Neural progenitor cell (in vitro differentiated cells): ENCODE measurements at regions not wholly inside any gene's neighbourhood (a gene's known extent, or its start where the extent isn't known, plus 50 kb on each side); places are given as distances from the start of the nearest gene placed in this dataset.

Source experiments
- DNase-seq: peaks from one replicate; pipeline ENCODE4 v3.0.0-alpha.2; 2016; ENCODE audit warnings: low spot score
- H2AFZ ChIP-seq: fragments of 200-600 bp; sonication (generic); replicated peaks from 2 replicates; pipeline ENCODE4 v1.6.1; 2016; ENCODE audit warnings: antibody characterized with exemption
- H3F3A ChIP-seq: fragments of 200-600 bp; sonication (generic); 2 replicates; pipeline ENCODE4 v1.6.1; 2016; ENCODE audit warnings: antibody characterized with exemption, low read depth
- H3K27ac ChIP-seq: fragments of 200-600 bp; sonication (generic); 2 replicates; pipeline ENCODE4 v1.5.1; 2016; ENCODE audit warnings: mild to moderate bottlenecking
- H3K27me3 ChIP-seq: fragments of 200-600 bp; sonication (generic); 2 replicates; pipeline ENCODE4 v1.6.1; 2016; ENCODE audit warnings: mild to moderate bottlenecking, moderate library complexity
- H3K36me3 ChIP-seq: fragments of 200-600 bp; sonication (generic); 2 replicates; pipeline ENCODE4 v1.5.1; 2016
- H3K4me1 ChIP-seq: fragments of 200-600 bp; sonication (generic); 2 replicates; pipeline ENCODE4 v1.6.1; 2016; ENCODE audit warnings: mixed run types
- H3K4me2 ChIP-seq: fragments of 200-600 bp; sonication (generic); 2 replicates; pipeline ENCODE4 v1.6.1; 2016
- H3K4me3 ChIP-seq: fragments of 200-600 bp; sonication (generic); 2 replicates; pipeline ENCODE4 v1.5.1; 2016
- H3K79me2 ChIP-seq: fragments of 200-600 bp; sonication (generic); 2 replicates; pipeline ENCODE4 v1.6.1; 2016; ENCODE audit warnings: low read depth
- H3K9ac ChIP-seq: fragments of 200-600 bp; sonication (generic); 2 replicates; pipeline ENCODE4 v1.6.1; 2016
- H3K9me3 ChIP-seq: fragments of 200-600 bp; sonication (generic); 2 replicates; pipeline ENCODE4 v1.5.1; 2016; ENCODE audit warnings: low read depth
- H4K20me1 ChIP-seq: fragments of 200-600 bp; sonication (generic); 2 replicates; pipeline ENCODE4 v1.6.1; 2016; ENCODE audit warnings: low read depth
- H3K27ac Mint-ChIP-seq: 3 replicates; pipeline ENCODE4 v1.8.0; 2021; ENCODE audit warnings: mixed read lengths
- H3K27me3 Mint-ChIP-seq: 2 replicates; pipeline ENCODE4 v1.8.0; 2022; ENCODE audit warnings: low read depth, mild to moderate bottlenecking, inconsistent platforms, moderate library complexity, mixed read lengths; ENCODE audit not compliant: insufficient read depth
- H3K36me3 Mint-ChIP-seq: 3 replicates; pipeline ENCODE4 v1.8.0; 2021; ENCODE audit warnings: mixed read lengths
- H3K4me1 Mint-ChIP-seq: 3 replicates; pipeline ENCODE4 v1.8.0; 2021; ENCODE audit warnings: mixed read lengths
- H3K4me3 Mint-ChIP-seq: 3 replicates; pipeline ENCODE4 v1.8.0; 2021; ENCODE audit warnings: mild to moderate bottlenecking, moderate library complexity, mixed read lengths
- H3K9me3 Mint-ChIP-seq: 3 replicates; pipeline ENCODE4 v1.8.0; 2020; ENCODE audit warnings: mixed read lengths
- CTCF ChIP-seq: fragments of 200-600 bp; sonication (generic); IDR thresholded peaks from 2 replicates; pipeline ENCODE4 v1.5.1; 2017; ENCODE audit warnings: antibody characterized with exemption, mild to moderate bottlenecking
- EZH2 ChIP-seq: fragments of 200-600 bp; sonication (generic); IDR thresholded peaks from 2 replicates; pipeline ENCODE4 v1.6.1; 2017; ENCODE audit warnings: antibody characterized with exemption, mild to moderate bottlenecking, moderate library complexity
- EZH2phosphoT487 ChIP-seq: fragments of 200-600 bp; sonication (generic); IDR thresholded peaks from 2 replicates; pipeline ENCODE4 v1.6.1; 2017; ENCODE audit warnings: antibody characterized with exemption

- H3F3A ChIP-seq: no peaks in the 10 kb centered on the region
- H3K27ac Mint-ChIP-seq: no peak overlapping the region
- H3K9ac ChIP-seq: no peak overlapping the region
- H3K4me1 ChIP-seq: no peaks in the 10 kb centered on the region
- H3K4me3 ChIP-seq: no peak overlapping the region
- H3K9me3 Mint-ChIP-seq: no peaks in the 10 kb centered on the region
- H3K79me2 ChIP-seq: no peaks in the 10 kb centered on the region
- H3K4me3 Mint-ChIP-seq: no peak overlapping the region
- H3K4me2 ChIP-seq: no peak overlapping the region
- H3K9me3 ChIP-seq: no peaks in the 10 kb centered on the region
- no peaks in the 10 kb centered on the region for H3K36me3 Mint-ChIP-seq
- TF ChIP-seq CTCF: no peak
- no peak for TF ChIP-seq EZH2phosphoT487
- no peak for TF ChIP-seq EZH2
- H3K4me1 Mint-ChIP-seq: peaks cover 3% of the 10 kb centered on the region
- H3K27me3 ChIP-seq: no peaks in the 10 kb centered on the region
- H4K20me1 ChIP-seq: no peaks in the 10 kb centered on the region
- no peak for DNase-seq
- peaks cover 10% of the 10 kb centered on the region for H3K27me3 Mint-ChIP-seq
- no peak overlapping the region for H2AFZ ChIP-seq
- H3K27ac ChIP-seq: no peak overlapping the region
- H3K36me3 ChIP-seq: no peaks in the 10 kb centered on the region
These were observed 248.7 kb downstream of the RBFOX3 start for GRCh38 chr17:79361873-79362771.

GRCh38 chr17:79361221-79361734, 249.6 kb downstream of the RBFOX3 start:
- Histone ChIP-seq H3F3A (no peaks in the 10 kb centered on the region), H3K27me3 (no peaks in the 10 kb centered on the region), H3K4me3 (no peak overlapping the region), H3K27ac (no peak overlapping the region), H3K36me3 (no peaks in the 10 kb centered on the region), H3K4me2 (no peak overlapping the region), H3K4me1 (no peaks in the 10 kb centered on the region), H3K79me2 (no peaks in the 10 kb centered on the region), H3K9ac (no peak overlapping the region), H4K20me1 (no peaks in the 10 kb centered on the region), H2AFZ (no peak overlapping the region), H3K9me3 (no peaks in the 10 kb centered on the region)
- Mint-ChIP-seq H3K27me3 (peaks cover 10% of the 10 kb centered on the region), H3K9me3 (no peaks in the 10 kb centered on the region), H3K36me3 (no peaks in the 10 kb centered on the region), H3K4me3 (no peak overlapping the region), H3K4me1 (peaks cover 1% of the 10 kb centered on the region), H3K27ac (no peak overlapping the region)
- DNase-seq: no peak
- no peak for TF ChIP-seq EZH2
- TF ChIP-seq EZH2phosphoT487: no peak
- no peak for TF ChIP-seq CTCF

- H3K27ac Mint-ChIP-seq: no peak overlapping the region
These were observed 250.7 kb downstream of the RBFOX3 start for GRCh38 chr17:79360196-79360595.

More at GRCh38 chr17:79360196-79360595, 250.7 kb downstream of the RBFOX3 start:
- no peaks in the 10 kb centered on the region for H3K4me1 Mint-ChIP-seq
- peaks cover 10% of the 10 kb centered on the region for H3K27me3 Mint-ChIP-seq
- no peak for DNase-seq
- no peak overlapping the region for H3K4me2 ChIP-seq
- H2AFZ ChIP-seq: no peak overlapping the region
- H3K4me1 ChIP-seq: no peaks in the 10 kb centered on the region
- H3K9me3 ChIP-seq: no peaks in the 10 kb centered on the region
- H3K36me3 Mint-ChIP-seq: no peaks in the 10 kb centered on the region
- no peaks in the 10 kb centered on the region for H4K20me1 ChIP-seq
- no peak overlapping the region for H3K4me3 ChIP-seq
- no peaks in the 10 kb centered on the region for H3K9me3 Mint-ChIP-seq
- H3K27me3 ChIP-seq: no peaks in the 10 kb centered on the region
- H3K9ac ChIP-seq: no peak overlapping the region
- no peaks in the 10 kb centered on the region for H3K79me2 ChIP-seq
- H3K27ac ChIP-seq: no peak overlapping the region
- H3K4me3 Mint-ChIP-seq: no peak overlapping the region
- H3K36me3 ChIP-seq: no peaks in the 10 kb centered on the region
- TF ChIP-seq CTCF: no peak
- TF ChIP-seq EZH2phosphoT487: no peak
- no peak for TF ChIP-seq EZH2
- no peaks in the 10 kb centered on the region for H3F3A ChIP-seq
